GM23338 (cell line): ENCODE measurements at regions not wholly inside any gene's neighbourhood (a gene's known extent, or its start where the extent isn't known, plus 50 kb on each side); places are given as distances from the start of the nearest gene placed in this dataset.

Source experiments
- ATAC-seq: fragments of 200-7000 bp; cut with Tn5 transposase; 3 replicates; pipeline ENCODE4 v1.9.1; 2020
- DNase-seq: peaks from one replicate; pipeline ENCODE4 v3.0.0-alpha.2; 2015; ENCODE audit warnings: low spot score
- H2AFZ ChIP-seq: fragments of 200-600 bp; sonication (generic); 2 replicates; pipeline ENCODE4 v1.8.0; 2016; ENCODE audit warnings: antibody characterized with exemption, mild to moderate bottlenecking, moderate library complexity
- H3F3A ChIP-seq: fragments of 200-600 bp; sonication (generic); replicated peaks from 2 replicates; pipeline ENCODE4 v1.8.0; 2017; ENCODE audit warnings: antibody characterized with exemption, mixed run types, low read depth
- H3K27ac ChIP-seq: fragments of 200-600 bp; sonication (generic); 2 replicates; pipeline ENCODE4 v1.6.1; 2016; ENCODE audit warnings: low read depth
- H3K27me3 ChIP-seq: fragments of 200-600 bp; sonication (generic); 2 replicates; pipeline ENCODE4 v1.8.0; 2016; ENCODE audit warnings: mild to moderate bottlenecking, mixed run types, moderate library complexity; ENCODE audit not compliant: insufficient read depth
- H3K36me3 ChIP-seq: fragments of 200-600 bp; sonication (generic); 2 replicates; pipeline ENCODE4 v1.8.0; 2016; ENCODE audit warnings: mild to moderate bottlenecking; ENCODE audit not compliant: insufficient read depth
- H3K4me1 ChIP-seq: fragments of 200-600 bp; sonication (generic); 2 replicates; pipeline ENCODE4 v1.8.0; 2016; ENCODE audit warnings: mild to moderate bottlenecking, moderate library complexity; ENCODE audit not compliant: insufficient read depth
- H3K4me2 ChIP-seq: fragments of 200-600 bp; sonication (generic); 2 replicates; pipeline ENCODE4 v1.7.1; 2017; ENCODE audit warnings: mixed run types
- H3K4me3 ChIP-seq: fragments of 200-600 bp; sonication (generic); 2 replicates; pipeline ENCODE4 v1.6.1; 2016; ENCODE audit warnings: mixed run types
- H3K79me2 ChIP-seq: fragments of 200-600 bp; sonication (generic); replicated peaks from 2 replicates; pipeline ENCODE4 v1.8.0; 2017; ENCODE audit warnings: mild to moderate bottlenecking; ENCODE audit not compliant: insufficient read depth
- H3K9me2 ChIP-seq: fragments of 200-600 bp; sonication (generic); 2 replicates; pipeline ENCODE4 v1.8.0; 2017; ENCODE audit not compliant: insufficient read depth
- H4K20me1 ChIP-seq: fragments of 200-600 bp; sonication (generic); replicated peaks from 2 replicates; pipeline ENCODE4 v1.8.0; 2017; ENCODE audit warnings: mild to moderate bottlenecking; ENCODE audit not compliant: insufficient read depth
- H3K27ac Mint-ChIP-seq: 2 replicates; pipeline ENCODE4 v1.8.0; 2020; ENCODE audit warnings: inconsistent platforms, mild to moderate bottlenecking, moderate library complexity, mixed read lengths
- H3K27me3 Mint-ChIP-seq: 3 replicates; pipeline ENCODE4 v1.8.0; 2022; ENCODE audit warnings: low read depth, mild to moderate bottlenecking, moderate library complexity, mixed read lengths, inconsistent platforms; ENCODE audit not compliant: insufficient read depth, poor library complexity
- H3K36me3 Mint-ChIP-seq: 3 replicates; pipeline ENCODE4 v1.8.0; 2021; ENCODE audit warnings: low read depth, mild to moderate bottlenecking, inconsistent platforms, moderate library complexity, mixed read lengths
- H3K4me1 Mint-ChIP-seq: 3 replicates; pipeline ENCODE4 v1.8.0; 2020; ENCODE audit warnings: mild to moderate bottlenecking, inconsistent platforms, mixed read lengths
- H3K4me3 Mint-ChIP-seq: 3 replicates; pipeline ENCODE4 v1.8.0; 2021; ENCODE audit warnings: moderate library complexity, mild to moderate bottlenecking, inconsistent platforms, mixed read lengths
- H3K9me3 Mint-ChIP-seq: 3 replicates; pipeline ENCODE4 v1.8.0; 2020; ENCODE audit warnings: moderate library complexity, mild to moderate bottlenecking, inconsistent platforms, mixed read lengths
- CREB1 ChIP-seq: fragments of 250-450 bp; sonication (Bioruptor Pico); IDR thresholded peaks from 2 replicates; pipeline ENCODE4 v1.5.0; 2020; ENCODE audit warnings: low read depth, mild to moderate bottlenecking, moderate library complexity
- EZH2 ChIP-seq: fragments of 200-600 bp; sonication (generic); IDR thresholded peaks from one replicate; pipeline ENCODE4 v1.8.0; 2017; ENCODE audit warnings: antibody characterized with exemption, mild to moderate bottlenecking, low read depth; ENCODE audit not compliant: unreplicated experiment
- EZH2phosphoT487 ChIP-seq: fragments of 200-600 bp; sonication (generic); IDR thresholded peaks from one replicate; pipeline ENCODE4 v1.8.1; 2018; ENCODE audit warnings: antibody characterized with exemption; ENCODE audit not compliant: unreplicated experiment
- JUNB ChIP-seq: IDR thresholded peaks from one replicate; pipeline ENCODE4 v1.6.1; 2016; ENCODE audit warnings: antibody characterized with exemption; ENCODE audit not compliant: unreplicated experiment
- NANOG ChIP-seq: IDR thresholded peaks from 2 replicates; pipeline ENCODE4 v1.6.1; 2016; ENCODE audit warnings: antibody characterized with exemption, borderline replicate concordance
- POLR2AphosphoS5 ChIP-seq: IDR thresholded peaks from 2 replicates; pipeline ENCODE4 v1.6.1; 2016; ENCODE audit warnings: antibody characterized with exemption, low read depth
- STAT1 ChIP-seq: IDR thresholded peaks from one replicate; pipeline ENCODE4 v1.6.1; 2016; ENCODE audit warnings: antibody characterized with exemption; ENCODE audit not compliant: unreplicated experiment
- ZNF114 ChIP-seq: fragments of 250-450 bp; sonication (Bioruptor Pico); IDR thresholded peaks from 2 replicates; pipeline ENCODE4 v1.5.0; 2020; ENCODE audit warnings: mild to moderate bottlenecking, moderate library complexity
- ZNF331 ChIP-seq: fragments of 250-450 bp; sonication (Bioruptor Pico); IDR thresholded peaks from 2 replicates; pipeline ENCODE4 v1.5.0; 2020; ENCODE audit warnings: low read depth, mild to moderate bottlenecking, moderate library complexity
- TF ChIP-seq, protein P1 (sequence below): IDR thresholded peaks from one replicate; pipeline ENCODE4 v1.6.1; 2018; ENCODE audit warnings: antibody characterized with exemption; ENCODE audit not compliant: unreplicated experiment
- TF ChIP-seq, protein P2 (sequence below): IDR thresholded peaks from 2 replicates; pipeline ENCODE4 v1.6.1; 2016; ENCODE audit warnings: antibody characterized with exemption
- TF ChIP-seq, protein P3 (sequence below): fragments of 250-450 bp; sonication (Bioruptor Pico); IDR thresholded peaks from 2 replicates; pipeline ENCODE4 v1.5.0; 2020; ENCODE audit warnings: mild to moderate bottlenecking, moderate library complexity
- TF ChIP-seq, protein P4 (sequence below), 2 experiments: fragments of 200-600 bp in 1 of 2; sonication (generic) in 1 of 2; conservative IDR thresholded peaks; 2 replicates each; pipeline versions ENCODE4 v1.5.1 to v1.6.1; 2016 to 2017; ENCODE audit warnings: antibody characterized with exemption in 2 of 2, low read depth in 2 of 2, mild to moderate bottlenecking in 2 of 2, moderate library complexity in 1 of 2

DNA sequence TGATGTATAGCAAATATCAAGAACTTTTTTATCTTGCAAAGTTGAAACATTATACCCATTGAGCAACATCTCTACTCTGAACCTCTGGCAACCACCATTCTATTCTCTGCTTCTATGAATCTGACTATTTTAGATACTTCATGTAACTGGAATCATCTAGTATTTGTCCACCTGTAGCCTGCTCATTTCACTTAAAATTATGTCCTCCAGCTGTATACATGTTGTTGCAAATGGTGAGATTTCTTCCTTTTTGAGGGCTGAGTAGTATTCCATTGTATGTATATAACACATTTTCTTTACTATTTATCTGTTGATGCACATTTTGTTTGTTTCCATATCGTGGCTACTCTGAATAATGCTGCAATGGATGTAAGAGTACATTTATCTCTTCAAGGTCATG, 476.3 kb upstream of the LRRC4C start:
- no peaks in the 10 kb centered on the region for H3K36me3 ChIP-seq
- no peaks in the 10 kb centered on the region for H3K79me2 ChIP-seq
- no peak overlapping the region for H2AFZ ChIP-seq
- H3K9me3 Mint-ChIP-seq = peaks cover 57% of the 10 kb centered on the region
- peaks cover 6% of the 10 kb centered on the region; the same call in 2 of the 3 replicates for H3K36me3 Mint-ChIP-seq
- H3K4me3 Mint-ChIP-seq = no peak overlapping the region
- no peaks in the 10 kb centered on the region for H3K27me3 ChIP-seq
- no peak overlapping the region for H3K4me2 ChIP-seq
- H4K20me1 ChIP-seq = no peaks in the 10 kb centered on the region
- H3K27ac ChIP-seq = no peak overlapping the region
- TF ChIP-seq NANOG = no peak
- TF ChIP-seq JUNB = no peak
- no peak for TF ChIP-seq EZH2phosphoT487
- no peak for TF ChIP-seq CREB1 (CRISPR knock-in tag)
- TF ChIP-seq, protein P1, sequence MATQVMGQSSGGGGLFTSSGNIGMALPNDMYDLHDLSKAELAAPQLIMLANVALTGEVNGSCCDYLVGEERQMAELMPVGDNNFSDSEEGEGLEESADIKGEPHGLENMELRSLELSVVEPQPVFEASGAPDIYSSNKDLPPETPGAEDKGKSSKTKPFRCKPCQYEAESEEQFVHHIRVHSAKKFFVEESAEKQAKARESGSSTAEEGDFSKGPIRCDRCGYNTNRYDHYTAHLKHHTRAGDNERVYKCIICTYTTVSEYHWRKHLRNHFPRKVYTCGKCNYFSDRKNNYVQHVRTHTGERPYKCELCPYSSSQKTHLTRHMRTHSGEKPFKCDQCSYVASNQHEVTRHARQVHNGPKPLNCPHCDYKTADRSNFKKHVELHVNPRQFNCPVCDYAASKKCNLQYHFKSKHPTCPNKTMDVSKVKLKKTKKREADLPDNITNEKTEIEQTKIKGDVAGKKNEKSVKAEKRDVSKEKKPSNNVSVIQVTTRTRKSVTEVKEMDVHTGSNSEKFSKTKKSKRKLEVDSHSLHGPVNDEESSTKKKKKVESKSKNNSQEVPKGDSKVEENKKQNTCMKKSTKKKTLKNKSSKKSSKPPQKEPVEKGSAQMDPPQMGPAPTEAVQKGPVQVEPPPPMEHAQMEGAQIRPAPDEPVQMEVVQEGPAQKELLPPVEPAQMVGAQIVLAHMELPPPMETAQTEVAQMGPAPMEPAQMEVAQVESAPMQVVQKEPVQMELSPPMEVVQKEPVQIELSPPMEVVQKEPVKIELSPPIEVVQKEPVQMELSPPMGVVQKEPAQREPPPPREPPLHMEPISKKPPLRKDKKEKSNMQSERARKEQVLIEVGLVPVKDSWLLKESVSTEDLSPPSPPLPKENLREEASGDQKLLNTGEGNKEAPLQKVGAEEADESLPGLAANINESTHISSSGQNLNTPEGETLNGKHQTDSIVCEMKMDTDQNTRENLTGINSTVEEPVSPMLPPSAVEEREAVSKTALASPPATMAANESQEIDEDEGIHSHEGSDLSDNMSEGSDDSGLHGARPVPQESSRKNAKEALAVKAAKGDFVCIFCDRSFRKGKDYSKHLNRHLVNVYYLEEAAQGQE = no peak
- TF ChIP-seq ZNF114 (CRISPR knock-in tag) = no peak
- TF ChIP-seq POLR2AphosphoS5 = no peak
- no peak for TF ChIP-seq ZNF331
- TF ChIP-seq, protein P2, sequence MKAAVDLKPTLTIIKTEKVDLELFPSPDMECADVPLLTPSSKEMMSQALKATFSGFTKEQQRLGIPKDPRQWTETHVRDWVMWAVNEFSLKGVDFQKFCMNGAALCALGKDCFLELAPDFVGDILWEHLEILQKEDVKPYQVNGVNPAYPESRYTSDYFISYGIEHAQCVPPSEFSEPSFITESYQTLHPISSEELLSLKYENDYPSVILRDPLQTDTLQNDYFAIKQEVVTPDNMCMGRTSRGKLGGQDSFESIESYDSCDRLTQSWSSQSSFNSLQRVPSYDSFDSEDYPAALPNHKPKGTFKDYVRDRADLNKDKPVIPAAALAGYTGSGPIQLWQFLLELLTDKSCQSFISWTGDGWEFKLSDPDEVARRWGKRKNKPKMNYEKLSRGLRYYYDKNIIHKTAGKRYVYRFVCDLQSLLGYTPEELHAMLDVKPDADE = no peak
- no peak for TF ChIP-seq STAT1
- TF ChIP-seq, protein P3, sequence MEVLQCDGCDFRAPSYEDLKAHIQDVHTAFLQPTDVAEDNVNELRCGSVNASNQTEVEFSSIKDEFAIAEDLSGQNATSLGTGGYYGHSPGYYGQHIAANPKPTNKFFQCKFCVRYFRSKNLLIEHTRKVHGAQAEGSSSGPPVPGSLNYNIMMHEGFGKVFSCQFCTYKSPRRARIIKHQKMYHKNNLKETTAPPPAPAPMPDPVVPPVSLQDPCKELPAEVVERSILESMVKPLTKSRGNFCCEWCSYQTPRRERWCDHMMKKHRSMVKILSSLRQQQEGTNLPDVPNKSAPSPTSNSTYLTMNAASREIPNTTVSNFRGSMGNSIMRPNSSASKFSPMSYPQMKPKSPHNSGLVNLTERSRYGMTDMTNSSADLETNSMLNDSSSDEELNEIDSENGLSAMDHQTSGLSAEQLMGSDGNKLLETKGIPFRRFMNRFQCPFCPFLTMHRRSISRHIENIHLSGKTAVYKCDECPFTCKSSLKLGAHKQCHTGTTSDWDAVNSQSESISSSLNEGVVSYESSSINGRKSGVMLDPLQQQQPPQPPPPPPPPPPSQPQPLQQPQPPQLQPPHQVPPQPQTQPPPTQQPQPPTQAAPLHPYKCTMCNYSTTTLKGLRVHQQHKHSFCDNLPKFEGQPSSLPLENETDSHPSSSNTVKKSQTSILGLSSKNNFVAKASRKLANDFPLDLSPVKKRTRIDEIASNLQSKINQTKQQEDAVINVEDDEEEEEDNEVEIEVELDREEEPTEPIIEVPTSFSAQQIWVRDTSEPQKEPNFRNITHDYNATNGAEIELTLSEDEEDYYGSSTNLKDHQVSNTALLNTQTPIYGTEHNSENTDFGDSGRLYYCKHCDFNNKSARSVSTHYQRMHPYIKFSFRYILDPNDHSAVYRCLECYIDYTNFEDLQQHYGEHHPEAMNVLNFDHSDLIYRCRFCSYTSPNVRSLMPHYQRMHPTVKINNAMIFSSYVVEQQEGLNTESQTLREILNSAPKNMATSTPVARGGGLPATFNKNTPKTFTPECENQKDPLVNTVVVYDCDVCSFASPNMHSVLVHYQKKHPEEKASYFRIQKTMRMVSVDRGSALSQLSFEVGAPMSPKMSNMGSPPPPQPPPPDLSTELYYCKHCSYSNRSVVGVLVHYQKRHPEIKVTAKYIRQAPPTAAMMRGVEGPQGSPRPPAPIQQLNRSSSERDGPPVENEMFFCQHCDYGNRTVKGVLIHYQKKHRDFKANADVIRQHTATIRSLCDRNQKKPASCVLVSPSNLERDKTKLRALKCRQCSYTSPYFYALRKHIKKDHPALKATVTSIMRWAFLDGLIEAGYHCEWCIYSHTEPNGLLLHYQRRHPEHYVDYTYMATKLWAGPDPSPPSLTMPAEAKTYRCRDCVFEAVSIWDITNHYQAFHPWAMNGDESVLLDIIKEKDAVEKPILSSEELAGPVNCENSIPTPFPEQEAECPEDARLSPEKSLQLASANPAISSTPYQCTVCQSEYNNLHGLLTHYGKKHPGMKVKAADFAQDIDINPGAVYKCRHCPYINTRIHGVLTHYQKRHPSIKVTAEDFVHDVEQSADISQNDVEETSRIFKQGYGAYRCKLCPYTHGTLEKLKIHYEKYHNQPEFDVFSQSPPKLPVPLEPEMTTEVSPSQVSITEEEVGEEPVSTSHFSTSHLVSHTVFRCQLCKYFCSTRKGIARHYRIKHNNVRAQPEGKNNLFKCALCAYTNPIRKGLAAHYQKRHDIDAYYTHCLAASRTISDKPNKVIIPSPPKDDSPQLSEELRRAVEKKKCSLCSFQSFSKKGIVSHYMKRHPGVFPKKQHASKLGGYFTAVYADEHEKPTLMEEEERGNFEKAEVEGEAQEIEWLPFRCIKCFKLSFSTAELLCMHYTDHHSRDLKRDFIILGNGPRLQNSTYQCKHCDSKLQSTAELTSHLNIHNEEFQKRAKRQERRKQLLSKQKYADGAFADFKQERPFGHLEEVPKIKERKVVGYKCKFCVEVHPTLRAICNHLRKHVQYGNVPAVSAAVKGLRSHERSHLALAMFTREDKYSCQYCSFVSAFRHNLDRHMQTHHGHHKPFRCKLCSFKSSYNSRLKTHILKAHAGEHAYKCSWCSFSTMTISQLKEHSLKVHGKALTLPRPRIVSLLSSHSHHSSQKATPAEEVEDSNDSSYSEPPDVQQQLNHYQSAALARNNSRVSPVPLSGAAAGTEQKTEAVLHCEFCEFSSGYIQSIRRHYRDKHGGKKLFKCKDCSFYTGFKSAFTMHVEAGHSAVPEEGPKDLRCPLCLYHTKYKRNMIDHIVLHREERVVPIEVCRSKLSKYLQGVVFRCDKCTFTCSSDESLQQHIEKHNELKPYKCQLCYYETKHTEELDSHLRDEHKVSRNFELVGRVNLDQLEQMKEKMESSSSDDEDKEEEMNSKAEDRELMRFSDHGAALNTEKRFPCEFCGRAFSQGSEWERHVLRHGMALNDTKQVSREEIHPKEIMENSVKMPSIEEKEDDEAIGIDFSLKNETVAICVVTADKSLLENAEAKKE (CRISPR knock-in tag) = no peak
- TF ChIP-seq EZH2 = no peak
- TF ChIP-seq, protein P4, sequence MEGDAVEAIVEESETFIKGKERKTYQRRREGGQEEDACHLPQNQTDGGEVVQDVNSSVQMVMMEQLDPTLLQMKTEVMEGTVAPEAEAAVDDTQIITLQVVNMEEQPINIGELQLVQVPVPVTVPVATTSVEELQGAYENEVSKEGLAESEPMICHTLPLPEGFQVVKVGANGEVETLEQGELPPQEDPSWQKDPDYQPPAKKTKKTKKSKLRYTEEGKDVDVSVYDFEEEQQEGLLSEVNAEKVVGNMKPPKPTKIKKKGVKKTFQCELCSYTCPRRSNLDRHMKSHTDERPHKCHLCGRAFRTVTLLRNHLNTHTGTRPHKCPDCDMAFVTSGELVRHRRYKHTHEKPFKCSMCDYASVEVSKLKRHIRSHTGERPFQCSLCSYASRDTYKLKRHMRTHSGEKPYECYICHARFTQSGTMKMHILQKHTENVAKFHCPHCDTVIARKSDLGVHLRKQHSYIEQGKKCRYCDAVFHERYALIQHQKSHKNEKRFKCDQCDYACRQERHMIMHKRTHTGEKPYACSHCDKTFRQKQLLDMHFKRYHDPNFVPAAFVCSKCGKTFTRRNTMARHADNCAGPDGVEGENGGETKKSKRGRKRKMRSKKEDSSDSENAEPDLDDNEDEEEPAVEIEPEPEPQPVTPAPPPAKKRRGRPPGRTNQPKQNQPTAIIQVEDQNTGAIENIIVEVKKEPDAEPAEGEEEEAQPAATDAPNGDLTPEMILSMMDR (conservative IDR thresholded peaks at IDR 0.05; ENCODE audit: low read depth in 2 of 2) = no peak
- peaks cover 1% of the 10 kb centered on the region for H3K27me3 Mint-ChIP-seq
- H3K9me2 ChIP-seq = no peaks in the 10 kb centered on the region
- ATAC-seq = no peak
- no peaks in the 10 kb centered on the region for H3K4me1 ChIP-seq
- H3F3A ChIP-seq = no peaks in the 10 kb centered on the region
- H3K4me3 ChIP-seq = no peak overlapping the region
- H3K27ac Mint-ChIP-seq = no peak overlapping the region
- no peak for DNase-seq
- H3K4me1 Mint-ChIP-seq = peaks cover 4% of the 10 kb centered on the region; the same call in 2 of the 3 replicates
